Mucosa of stomach (tissue), 1 donor: ENCODE measurements at regions not wholly inside any gene's neighbourhood (a gene's known extent, or its start where the extent isn't known, plus 50 kb on each side); places are given as distances from the start of the nearest gene placed in this dataset.

Experiments used
- H3K27me3 ChIP-seq: one replicate; pipeline ENCODE4 v1.7.0; 2013; ENCODE audit warnings: mild to moderate bottlenecking, low read length; ENCODE audit not compliant: control insufficient read depth, insufficient read depth
- H3K36me3 ChIP-seq: one replicate; pipeline ENCODE4 v1.7.0; 2013; ENCODE audit warnings: low read length; ENCODE audit not compliant: control insufficient read depth, insufficient read depth
- H3K4me1 ChIP-seq: one replicate; pipeline ENCODE4 v1.7.0; 2013; ENCODE audit warnings: mild to moderate bottlenecking, low read length; ENCODE audit not compliant: control insufficient read depth, insufficient read depth
- H3K4me3 ChIP-seq: one replicate; pipeline ENCODE4 v1.7.0; 2013; ENCODE audit warnings: low read length
- H3K9ac ChIP-seq: one replicate; pipeline ENCODE4 v1.7.0; 2013; ENCODE audit warnings: mild to moderate bottlenecking, low read length, moderate library complexity
- H3K9me3 ChIP-seq: one replicate; pipeline ENCODE4 v1.7.0; 2013; ENCODE audit warnings: mild to moderate bottlenecking, low read length, moderate library complexity; ENCODE audit not compliant: control insufficient read depth
- donor health status: Pancreatic carcinoma.

GRCh38 chr1:83546874-83547273 is 452.1 kb downstream of the TTLL7 start:
- no peak overlapping the region for H3K4me3 ChIP-seq
- H3K4me1 ChIP-seq, result no peaks in the 10 kb centered on the region
- no peaks in the 10 kb centered on the region for H3K36me3 ChIP-seq
- no peaks in the 10 kb centered on the region for H3K27me3 ChIP-seq
- H3K9ac ChIP-seq, result no peak overlapping the region
- no peaks in the 10 kb centered on the region for H3K9me3 ChIP-seq

- H3K9ac ChIP-seq, result no peak overlapping the region
- no peaks in the 10 kb centered on the region for H3K36me3 ChIP-seq
- H3K4me1 ChIP-seq, result no peaks in the 10 kb centered on the region
- H3K27me3 ChIP-seq, result no peaks in the 10 kb centered on the region
- no peaks in the 10 kb centered on the region for H3K9me3 ChIP-seq
- H3K4me3 ChIP-seq, result no peak overlapping the region
These were observed 453.7 kb downstream of the TTLL7 start for GRCh38 chr1:83545066-83545862.

GRCh38 chr1:83543222-83543973 is 455.5 kb downstream of the TTLL7 start:
- no peaks in the 10 kb centered on the region for H3K36me3 ChIP-seq
- no peak overlapping the region for H3K4me3 ChIP-seq
- H3K4me1 ChIP-seq, result no peaks in the 10 kb centered on the region
- no peaks in the 10 kb centered on the region for H3K9me3 ChIP-seq
- no peaks in the 10 kb centered on the region for H3K27me3 ChIP-seq
- no peak overlapping the region for H3K9ac ChIP-seq

GRCh38 chr1:83531521-83532309 is 467.2 kb downstream of the TTLL7 start:
- Histone ChIP-seq H3K36me3 (no peaks in the 10 kb centered on the region), H3K9me3 (no peaks in the 10 kb centered on the region), H3K4me1 (no peaks in the 10 kb centered on the region), H3K9ac (no peak overlapping the region), H3K4me3 (no peak overlapping the region), H3K27me3 (no peaks in the 10 kb centered on the region)

GRCh38 chr1:83530506-83530905 is 468.4 kb downstream of the TTLL7 start:
- no peaks in the 10 kb centered on the region for H3K36me3 ChIP-seq
- H3K9me3 ChIP-seq, result no peaks in the 10 kb centered on the region
- H3K4me3 ChIP-seq, result no peak overlapping the region
- H3K9ac ChIP-seq, result no peak overlapping the region
- H3K27me3 ChIP-seq, result no peaks in the 10 kb centered on the region
- no peaks in the 10 kb centered on the region for H3K4me1 ChIP-seq

GRCh38 chr1:83527987-83528386 is 470.9 kb downstream of the TTLL7 start:
- no peaks in the 10 kb centered on the region for H3K4me1 ChIP-seq
- no peak overlapping the region for H3K9ac ChIP-seq
- H3K36me3 ChIP-seq, result no peaks in the 10 kb centered on the region
- no peak overlapping the region for H3K4me3 ChIP-seq
- H3K27me3 ChIP-seq, result no peaks in the 10 kb centered on the region
- no peaks in the 10 kb centered on the region for H3K9me3 ChIP-seq

- no peaks in the 10 kb centered on the region for H3K27me3 ChIP-seq
- H3K9ac ChIP-seq, result no peak overlapping the region
- no peaks in the 10 kb centered on the region for H3K4me1 ChIP-seq
- H3K9me3 ChIP-seq, result no peaks in the 10 kb centered on the region
- H3K4me3 ChIP-seq, result no peak overlapping the region
- H3K36me3 ChIP-seq, result no peaks in the 10 kb centered on the region
These were observed 478.1 kb downstream of the TTLL7 start for GRCh38 chr1:83520797-83521196.

GRCh38 chr1:83516369-83516768 is 482.6 kb downstream of the TTLL7 start:
- Histone ChIP-seq H3K36me3 (no peaks in the 10 kb centered on the region), H3K27me3 (no peaks in the 10 kb centered on the region), H3K9me3 (no peaks in the 10 kb centered on the region), H3K9ac (no peak overlapping the region), H3K4me3 (no peak overlapping the region), H3K4me1 (no peaks in the 10 kb centered on the region)

GRCh38 chr1:83515578-83516154 is 483.3 kb downstream of the TTLL7 start:
- Histone ChIP-seq H3K9me3 (no peaks in the 10 kb centered on the region), H3K4me3 (no peak overlapping the region), H3K4me1 (no peaks in the 10 kb centered on the region), H3K27me3 (no peaks in the 10 kb centered on the region), H3K9ac (no peak overlapping the region), H3K36me3 (no peaks in the 10 kb centered on the region)

GRCh38 chr1:83512373-83513193 is 486.3 kb downstream of the TTLL7 start:
- H3K4me3 ChIP-seq, result no peak overlapping the region
- no peaks in the 10 kb centered on the region for H3K4me1 ChIP-seq
- H3K36me3 ChIP-seq, result no peaks in the 10 kb centered on the region
- H3K27me3 ChIP-seq, result no peaks in the 10 kb centered on the region
- H3K9ac ChIP-seq, result no peak overlapping the region
- H3K9me3 ChIP-seq, result no peaks in the 10 kb centered on the region

GRCh38 chr1:83511146-83511726 is 487.7 kb downstream of the TTLL7 start:
- H3K9me3 ChIP-seq, result no peaks in the 10 kb centered on the region
- H3K9ac ChIP-seq, result no peak overlapping the region
- H3K4me3 ChIP-seq, result no peak overlapping the region
- H3K4me1 ChIP-seq, result no peaks in the 10 kb centered on the region
- H3K27me3 ChIP-seq, result no peaks in the 10 kb centered on the region
- H3K36me3 ChIP-seq, result no peaks in the 10 kb centered on the region
